Fibroblast of upper back skin (primary cell): ENCODE measurements at regions not wholly inside any gene's neighbourhood (a gene's known extent, or its start where the extent isn't known, plus 50 kb on each side); places are given as distances from the start of the nearest gene placed in this dataset.
A peak's percentile ranks its signal among the peaks of the same experiment; 100 is the strongest.

Experiments used
- DNase-seq: peaks from one replicate; pipeline ENCODE4 v3.0.0-alpha.2; 2013

- no peak for DNase-seq
Measured at GRCh38 chr11:98800696-98801095, 220.1 kb upstream of the CNTN5 start.

GRCh38 chr11:98828986-98829708, 191.6 kb upstream of the CNTN5 start:
- no peak for DNase-seq

GRCh38 chr11:98829971-98830370, 190.8 kb upstream of the CNTN5 start:
- no peak for DNase-seq

- no peak for DNase-seq
Measured at GRCh38 chr11:98834776-98835175, 186.0 kb upstream of the CNTN5 start.

DNA sequence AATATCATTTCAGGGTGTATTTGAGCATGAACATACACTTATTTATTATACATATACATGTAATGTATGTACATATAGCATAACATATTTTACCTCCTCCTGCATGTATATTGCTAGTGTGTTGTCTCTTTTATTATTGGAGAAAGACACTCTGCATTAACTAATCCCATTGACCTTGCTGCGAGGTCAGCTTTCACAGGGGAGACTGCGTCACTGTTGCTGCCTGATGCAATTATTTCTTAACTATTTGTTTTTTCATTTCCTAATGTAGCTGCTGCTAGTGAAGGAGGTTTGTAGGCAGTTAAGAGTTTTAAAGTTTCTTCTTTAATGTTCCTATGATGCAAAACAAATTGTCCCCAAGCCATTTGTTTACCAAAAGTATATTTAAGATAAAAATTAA, 185.4 kb upstream of the CNTN5 start:
- no peak for DNase-seq

GRCh38 chr11:98836156-98836555, 184.6 kb upstream of the CNTN5 start:
- DNase-seq, result no peak

GRCh38 chr11:98842187-98842586, 178.6 kb upstream of the CNTN5 start:
- DNase-seq, result no peak

DNA sequence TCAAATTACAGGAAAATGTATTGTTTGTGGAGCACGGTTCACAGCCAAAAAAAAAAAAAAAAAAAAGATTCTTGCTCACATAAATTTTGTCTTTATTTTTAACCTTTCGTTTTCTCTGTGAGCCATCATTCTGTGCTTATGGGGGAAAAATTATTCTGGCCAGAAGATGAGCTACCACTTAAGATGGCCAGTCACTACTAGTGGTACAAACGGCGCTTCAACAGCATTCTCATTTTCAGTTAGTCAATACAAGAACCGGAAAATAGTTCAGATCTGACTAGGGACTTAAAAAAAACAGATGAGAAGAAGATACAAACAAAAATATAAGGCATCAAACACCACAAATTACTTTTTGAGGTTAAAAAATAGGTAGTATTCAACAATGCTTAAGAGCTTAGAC, 158.6 kb upstream of the CNTN5 start:
- no peak for DNase-seq

DNA sequence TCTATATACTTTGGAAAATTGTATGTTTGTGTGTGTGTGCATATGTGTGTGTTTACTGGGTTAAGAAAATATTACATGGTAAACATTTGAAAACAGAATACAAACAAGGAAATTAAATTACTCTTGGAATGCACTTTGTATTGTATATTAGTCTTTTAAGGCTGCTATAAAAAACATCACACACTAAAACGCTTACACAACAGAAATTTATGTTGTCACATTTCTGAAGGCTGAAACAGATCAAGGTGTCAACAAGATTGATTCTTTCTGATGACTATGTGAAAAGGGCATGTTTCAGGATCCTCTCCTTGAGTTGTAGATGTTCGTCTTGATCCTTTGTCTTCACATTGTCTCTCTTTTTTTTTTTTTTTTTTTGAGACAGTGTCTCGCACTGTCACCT, 149.1 kb upstream of the CNTN5 start:
- no peak for DNase-seq

DNA sequence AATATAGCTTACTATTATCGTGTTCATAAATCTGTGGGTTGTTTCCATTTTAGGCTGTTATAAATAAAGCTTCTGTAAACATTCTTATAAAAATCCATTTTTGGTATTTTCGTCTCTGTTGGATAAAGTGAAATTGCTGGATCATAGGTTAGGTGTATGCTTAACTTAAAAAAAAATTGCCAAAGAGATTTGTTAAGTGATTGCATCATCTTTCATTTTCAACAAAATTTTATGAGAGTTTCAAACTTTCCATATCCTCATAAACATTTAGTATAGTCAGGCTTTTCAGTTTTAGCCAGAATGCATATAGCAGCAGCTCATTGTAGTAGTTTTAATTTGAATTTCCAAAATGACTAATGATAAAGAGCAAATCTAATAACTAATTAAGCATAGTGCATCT, 146.7 kb upstream of the CNTN5 start:
- DNase-seq, result no peak

- no peak for DNase-seq
Measured at GRCh38 chr11:98895936-98896335, 124.8 kb upstream of the CNTN5 start.

DNA sequence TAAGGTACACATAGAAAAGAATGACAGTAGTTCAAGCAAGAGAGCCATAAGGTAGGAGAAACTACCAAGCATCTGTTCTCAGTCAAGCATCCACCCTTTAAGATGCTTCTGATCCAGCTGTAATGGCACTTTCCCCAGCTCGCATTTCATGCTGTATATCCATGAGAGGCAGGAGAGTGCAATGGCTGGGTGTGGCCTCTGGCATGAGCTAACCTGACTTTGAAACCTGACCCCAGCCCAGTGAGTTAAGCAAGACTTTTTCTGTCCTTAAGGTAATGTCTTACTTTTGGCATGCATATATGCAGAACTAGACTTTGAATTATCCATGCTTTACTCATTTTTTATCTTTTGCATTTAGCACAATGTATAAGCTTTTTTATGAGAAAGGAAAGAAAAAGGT, 79.8 kb upstream of the CNTN5 start:
- DNase-seq, result no peak

GRCh38 chr11:98944461-98944860, 76.3 kb upstream of the CNTN5 start:
- DNase-seq, result peak; percentile 1

DNA sequence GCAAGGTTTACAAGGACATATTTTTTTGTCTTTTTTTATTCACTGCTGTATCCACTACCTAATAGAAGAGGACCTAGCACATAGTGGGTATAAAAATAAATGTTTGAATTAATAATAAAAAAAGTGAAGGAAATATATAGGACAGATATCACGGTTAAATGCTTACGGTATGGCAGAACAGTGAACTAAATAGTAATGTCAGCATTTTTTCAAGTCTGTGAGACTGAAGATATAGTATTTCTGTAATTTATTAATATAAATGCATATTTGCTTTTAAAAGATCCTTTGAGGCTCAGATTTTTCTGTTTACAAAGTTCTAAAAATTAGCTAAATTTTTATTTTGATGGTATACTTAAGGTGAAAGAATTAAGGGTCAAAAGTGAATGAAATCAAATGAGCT, 68.6 kb upstream of the CNTN5 start:
- no peak for DNase-seq

GRCh38 chr11:98955551-98955950, 65.2 kb upstream of the CNTN5 start:
- DNase-seq, result no peak

- DNase-seq, result no peak
Measured at GRCh38 chr11:98964146-98964545, 56.6 kb upstream of the CNTN5 start.

- no peak for DNase-seq
Measured at GRCh38 chr11:98965358-98965757, 55.4 kb upstream of the CNTN5 start.

GRCh38 chr11:98965775-98966174, 55.0 kb upstream of the CNTN5 start:
- DNase-seq, result no peak

DNA sequence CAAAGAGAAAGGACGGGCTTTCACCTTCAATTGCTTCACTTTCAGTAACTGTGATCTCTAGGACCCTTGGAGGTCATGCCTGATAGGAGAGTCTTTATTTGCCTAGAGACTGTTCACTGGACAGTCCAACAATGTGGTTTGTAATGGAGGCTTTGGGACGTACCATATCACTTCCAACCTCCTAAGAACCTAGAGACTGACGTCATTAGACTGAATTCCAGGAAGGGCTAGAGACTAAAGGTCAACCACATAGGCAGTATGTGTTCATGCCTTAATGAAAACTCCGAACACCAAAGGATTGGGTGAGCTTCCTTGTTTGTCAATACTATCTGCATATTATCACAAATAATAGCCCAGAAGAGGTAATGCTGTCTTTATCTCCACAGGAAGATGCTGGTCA, 53.7 kb upstream of the CNTN5 start:
- no peak for DNase-seq
